PC-3 (cell line): ENCODE measurements at regions not wholly inside any gene's neighbourhood (a gene's known extent, or its start where the extent isn't known, plus 50 kb on each side); places are given as distances from the start of the nearest gene placed in this dataset.

Experiments
- EZH2phosphoT487 ChIP-seq: fragments of 300-600 bp; sonication (generic); IDR thresholded peaks from 2 replicates; pipeline ENCODE4 v1.6.1; 2018; ENCODE audit warnings: mild to moderate bottlenecking, antibody characterized with exemption, low read length, borderline replicate concordance
- TF ChIP-seq, protein P1 (sequence below): fragments of 300-600 bp; sonication (generic); conservative IDR thresholded peaks from 2 replicates; pipeline ENCODE4 v1.5.1; 2017; ENCODE audit warnings: antibody characterized with exemption, low read depth, mild to moderate bottlenecking, low read length

DNA sequence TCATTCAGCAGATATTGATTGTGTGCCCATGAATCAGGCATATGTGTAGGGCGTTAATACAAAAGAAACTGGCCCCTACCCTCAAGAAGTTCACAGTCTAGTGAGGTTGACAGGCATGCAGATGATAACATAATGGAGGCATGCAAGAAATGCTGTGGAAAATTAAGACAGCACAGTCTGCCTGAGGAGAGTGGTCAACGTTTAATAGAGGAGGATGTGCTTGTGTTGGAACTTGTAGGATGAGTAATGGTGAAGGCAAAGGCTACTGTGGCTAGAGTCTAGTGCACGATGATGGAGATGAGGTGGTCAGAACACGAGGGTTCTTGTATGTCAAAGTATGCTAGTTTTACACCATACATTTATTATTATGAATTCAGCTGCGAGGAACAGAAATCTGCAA lies 295.7 kb downstream of the SOX2 start:
- TF ChIP-seq, protein P1, sequence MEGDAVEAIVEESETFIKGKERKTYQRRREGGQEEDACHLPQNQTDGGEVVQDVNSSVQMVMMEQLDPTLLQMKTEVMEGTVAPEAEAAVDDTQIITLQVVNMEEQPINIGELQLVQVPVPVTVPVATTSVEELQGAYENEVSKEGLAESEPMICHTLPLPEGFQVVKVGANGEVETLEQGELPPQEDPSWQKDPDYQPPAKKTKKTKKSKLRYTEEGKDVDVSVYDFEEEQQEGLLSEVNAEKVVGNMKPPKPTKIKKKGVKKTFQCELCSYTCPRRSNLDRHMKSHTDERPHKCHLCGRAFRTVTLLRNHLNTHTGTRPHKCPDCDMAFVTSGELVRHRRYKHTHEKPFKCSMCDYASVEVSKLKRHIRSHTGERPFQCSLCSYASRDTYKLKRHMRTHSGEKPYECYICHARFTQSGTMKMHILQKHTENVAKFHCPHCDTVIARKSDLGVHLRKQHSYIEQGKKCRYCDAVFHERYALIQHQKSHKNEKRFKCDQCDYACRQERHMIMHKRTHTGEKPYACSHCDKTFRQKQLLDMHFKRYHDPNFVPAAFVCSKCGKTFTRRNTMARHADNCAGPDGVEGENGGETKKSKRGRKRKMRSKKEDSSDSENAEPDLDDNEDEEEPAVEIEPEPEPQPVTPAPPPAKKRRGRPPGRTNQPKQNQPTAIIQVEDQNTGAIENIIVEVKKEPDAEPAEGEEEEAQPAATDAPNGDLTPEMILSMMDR: no peak
- no peak for TF ChIP-seq EZH2phosphoT487
